T-helper 2 cell (primary cell): ENCODE measurements at regions not wholly inside any gene's neighbourhood (a gene's known extent, or its start where the extent isn't known, plus 50 kb on each side); places are given as distances from the start of the nearest gene placed in this dataset.
"Not testable (repeated sequence)": the region's sequence is repeated elsewhere in the genome, so short reads cannot be mapped to it uniquely, and the experiment has no call there.

Experiments
- DNase-seq, 5 experiments: peaks; one replicate each; pipeline versions ENCODE4 v3.0.0 to v3.0.0-alpha.2; 2012 to 2022

DNA sequence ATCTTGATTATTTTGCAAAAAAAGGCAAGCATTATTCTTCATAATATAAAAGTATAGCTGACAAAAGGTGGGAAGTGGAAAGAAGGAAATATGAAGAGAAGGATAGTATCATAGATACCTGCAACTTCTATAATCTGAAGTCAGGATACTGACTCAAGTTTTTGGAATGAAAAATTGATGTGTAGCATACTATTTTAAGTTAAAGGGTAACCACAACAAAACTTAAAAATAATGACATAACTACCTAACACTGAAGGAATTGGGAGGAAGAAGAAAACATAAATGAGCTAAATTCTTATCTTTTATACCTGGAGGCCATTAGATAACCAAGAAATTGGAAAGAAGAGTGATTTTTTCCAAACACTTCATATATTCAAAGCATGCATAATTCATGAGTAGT is 51.8 kb upstream of the TLE1 start:
- no peak for DNase-seq

DNA sequence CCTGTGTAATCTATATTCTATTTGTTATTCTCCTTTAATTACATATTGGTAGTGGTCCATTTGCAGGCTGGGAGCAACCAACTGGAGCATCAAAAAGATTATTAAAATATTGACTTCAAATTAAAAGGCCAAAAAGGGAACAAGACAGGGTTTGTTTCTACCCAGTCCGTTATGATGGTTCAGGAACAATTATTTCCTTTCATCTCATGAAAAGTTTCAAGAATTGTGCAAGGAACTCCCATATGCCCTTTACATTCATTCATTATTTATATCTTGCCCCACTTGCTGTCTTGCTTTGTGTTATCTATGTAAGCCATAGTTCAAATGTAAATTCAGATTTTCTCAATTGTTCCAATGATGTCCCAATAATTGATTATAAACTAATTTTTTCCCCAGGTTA is 58.7 kb upstream of the TLE1 start:
- no peak for DNase-seq

DNA sequence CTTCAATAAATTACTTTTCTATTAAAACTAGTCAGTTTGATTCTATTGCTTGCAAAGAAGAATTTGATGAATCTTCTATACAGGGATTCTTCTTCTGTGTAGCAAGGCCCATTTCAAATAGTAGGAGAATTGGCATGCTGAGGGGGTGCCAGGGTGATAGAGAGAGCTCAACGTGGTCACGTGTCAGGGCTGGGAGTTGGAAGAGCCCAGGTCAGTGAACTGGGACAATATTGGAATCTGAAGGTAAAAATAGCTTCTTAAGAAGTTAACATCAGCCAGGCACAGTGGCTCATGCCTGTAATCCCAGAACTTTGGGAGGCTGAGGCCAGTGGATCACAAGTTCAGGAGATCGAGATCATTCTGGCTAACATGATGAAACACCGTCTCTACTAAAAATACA is 64.1 kb upstream of the TLE1 start:
- DNase-seq, result no peak

DNA sequence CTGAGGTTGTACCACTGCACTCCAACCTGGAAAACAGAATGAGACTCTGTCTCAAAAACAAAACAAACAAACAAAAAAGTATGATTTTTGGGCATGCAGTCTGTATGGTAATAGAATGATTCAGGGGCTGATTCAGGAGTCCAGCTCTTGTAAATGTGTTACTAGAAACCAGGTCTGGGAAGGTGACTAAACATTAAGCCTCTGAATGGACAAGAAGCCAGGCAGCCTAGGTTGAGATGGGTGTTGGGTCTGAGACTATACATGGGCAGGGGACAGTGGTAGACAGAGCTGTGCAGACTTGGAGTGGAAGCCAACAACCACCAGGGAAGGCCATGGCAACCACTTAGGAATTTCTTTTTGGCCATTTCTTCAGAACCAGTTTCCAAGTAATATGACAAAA is 64.9 kb upstream of the TLE1 start:
- no peak for DNase-seq

DNA sequence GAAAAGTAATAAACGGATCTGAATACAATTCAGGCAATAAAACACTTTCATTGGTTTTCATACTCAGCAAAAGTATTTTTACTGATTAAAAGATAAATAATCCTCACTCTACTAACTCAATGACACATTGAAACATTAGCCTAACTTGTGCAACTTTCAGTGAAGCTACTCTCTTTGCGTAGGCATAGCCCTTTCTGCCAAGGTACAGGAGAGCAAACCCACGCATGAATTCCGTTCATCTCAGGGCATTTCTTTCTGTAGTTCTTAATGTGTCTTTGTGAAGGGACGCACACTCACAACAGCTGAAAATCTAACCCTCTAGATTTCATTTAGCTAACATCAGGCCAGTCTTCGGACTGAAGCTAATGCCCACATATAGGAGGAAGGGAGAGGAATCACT is 66.4 kb upstream of the TLE1 start:
- no peak for DNase-seq

DNA sequence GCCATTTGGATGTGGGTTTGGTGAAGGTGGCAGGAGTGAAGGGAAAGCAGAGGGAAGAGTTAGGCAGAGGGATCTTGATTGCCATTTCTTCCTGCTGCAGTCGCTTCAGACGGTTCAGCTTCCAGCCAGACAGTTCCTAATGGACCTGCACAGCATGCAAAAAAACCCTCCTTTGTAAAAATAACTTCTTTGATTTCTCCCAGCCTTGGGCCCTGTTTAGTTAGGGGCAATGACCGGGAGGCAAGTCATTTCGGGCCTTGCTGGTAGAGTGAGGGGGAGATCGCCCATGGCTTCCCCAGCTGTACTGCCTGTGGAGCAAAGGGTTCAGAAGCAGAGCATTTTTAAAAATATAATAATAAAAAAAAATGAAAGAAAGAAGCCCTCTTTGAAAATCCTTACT is 67.2 kb upstream of the TLE1 start:
- DNase-seq, result no peak

DNA sequence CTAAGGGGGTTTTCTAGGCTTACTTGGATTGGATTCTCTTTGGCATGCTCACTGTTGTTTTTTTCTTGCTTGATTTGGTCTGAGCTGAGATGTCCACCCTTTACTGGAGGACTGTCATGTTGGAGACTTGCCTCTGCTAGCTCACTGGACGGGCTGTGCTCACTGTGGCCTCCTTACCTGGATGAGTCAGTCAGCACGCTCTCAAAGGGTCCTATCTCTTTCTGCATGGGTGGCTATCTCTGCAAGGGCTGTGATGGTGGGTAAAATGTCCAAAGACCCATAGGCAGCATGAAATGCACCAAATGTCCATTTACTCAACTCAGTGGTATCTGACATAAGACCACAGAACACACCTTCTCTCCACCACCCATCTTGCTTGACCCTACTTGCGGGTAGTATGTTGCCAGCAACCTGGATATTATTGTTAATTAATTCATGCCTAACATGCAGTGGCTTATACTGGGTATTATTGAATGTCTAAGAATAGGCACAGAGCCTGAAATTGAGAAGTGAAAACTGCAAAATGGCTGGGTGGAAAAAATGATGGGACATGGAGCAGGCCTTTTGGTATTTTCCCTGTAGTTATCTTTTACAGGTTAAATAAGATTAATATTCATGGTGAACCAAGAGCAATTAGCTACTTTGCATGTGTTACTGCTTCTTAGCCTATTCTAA is 68.9 kb upstream of the TLE1 start:
- DNase-seq, result no peak

DNA sequence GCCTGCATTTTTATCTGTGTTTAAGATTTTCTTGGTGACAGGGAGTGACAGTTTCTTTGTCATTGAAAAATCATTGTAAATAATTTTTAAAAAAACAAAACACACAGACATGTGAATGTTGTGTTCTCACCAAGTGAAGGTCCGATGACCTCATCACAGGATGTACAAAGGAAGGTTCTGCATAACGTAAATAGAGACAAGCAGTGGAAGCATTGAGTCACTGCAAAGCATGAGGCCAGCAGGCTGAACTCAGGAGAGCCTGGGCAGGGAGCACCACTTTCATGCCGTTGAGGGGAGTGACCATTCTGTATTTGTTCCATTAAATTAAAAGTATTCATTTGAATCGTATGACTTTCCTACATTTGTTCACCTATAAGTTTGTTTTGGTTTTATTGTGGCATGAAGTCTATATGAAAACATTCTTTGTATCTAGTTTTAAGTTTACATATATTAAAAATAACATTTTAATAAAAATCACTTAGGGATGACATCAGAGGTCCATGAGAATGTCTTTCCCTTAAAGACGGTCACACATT is 70.4 kb upstream of the TLE1 start:
- DNase-seq, result no peak

DNA sequence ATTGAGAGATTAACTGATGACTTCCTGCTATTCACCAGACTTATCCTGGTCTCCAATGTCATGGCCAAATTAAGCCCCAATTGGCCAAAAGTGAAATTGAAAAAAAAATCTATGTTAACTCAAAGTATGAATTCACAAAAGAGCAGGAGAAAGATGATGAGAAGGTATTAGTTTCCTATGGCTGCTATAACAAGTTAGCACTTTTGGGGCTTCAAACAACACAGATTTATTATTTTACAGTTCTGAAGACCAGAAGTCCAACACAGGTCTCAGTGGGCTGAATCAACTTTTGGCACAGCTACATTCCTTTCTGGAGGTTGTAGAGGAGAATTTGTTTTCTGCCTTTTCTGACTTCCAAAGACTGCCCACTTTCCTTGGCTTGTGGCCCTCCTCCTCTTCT is 78.6 kb upstream of the TLE1 start:
- DNase-seq, result no peak

DNA sequence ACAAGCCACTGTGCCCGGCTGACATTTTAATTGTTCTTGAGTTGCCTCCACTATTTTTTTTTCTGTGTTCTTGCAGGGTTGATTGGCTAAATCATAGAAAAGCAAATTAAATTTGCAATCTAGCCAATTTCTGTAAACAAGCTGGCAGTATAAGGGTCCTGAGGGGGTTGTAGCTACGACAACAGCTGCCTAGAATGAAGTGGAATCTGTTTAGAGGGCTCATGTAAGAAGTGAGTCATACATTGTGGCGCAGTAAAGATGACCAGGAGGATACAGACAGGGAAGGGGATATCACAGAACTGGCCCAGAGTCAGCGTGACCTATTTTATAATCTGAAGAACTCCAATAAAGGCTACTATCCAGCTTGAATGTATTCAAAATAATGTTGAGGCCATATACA is 82.2 kb upstream of the TLE1 start:
- no peak for DNase-seq

DNA sequence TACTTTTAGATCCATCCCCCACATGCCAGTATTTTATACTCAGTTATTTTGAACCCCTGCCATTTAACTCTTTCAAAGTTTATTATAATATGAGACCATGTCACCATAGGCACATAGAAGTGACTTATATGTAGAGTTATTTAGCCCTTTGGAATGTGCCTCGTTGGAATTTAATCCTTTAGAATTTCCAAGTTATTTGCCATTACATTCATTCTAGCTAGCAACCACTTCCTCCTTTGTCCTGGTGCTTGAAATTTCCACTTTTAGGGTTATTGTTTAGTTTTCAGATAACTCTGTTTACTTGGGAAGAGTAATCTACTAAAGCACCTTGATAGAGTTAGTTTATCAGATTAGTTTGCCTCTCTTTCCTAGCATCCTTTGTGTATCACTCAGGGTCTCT is 82.8 kb upstream of the TLE1 start:
- DNase-seq, result no peak

DNA sequence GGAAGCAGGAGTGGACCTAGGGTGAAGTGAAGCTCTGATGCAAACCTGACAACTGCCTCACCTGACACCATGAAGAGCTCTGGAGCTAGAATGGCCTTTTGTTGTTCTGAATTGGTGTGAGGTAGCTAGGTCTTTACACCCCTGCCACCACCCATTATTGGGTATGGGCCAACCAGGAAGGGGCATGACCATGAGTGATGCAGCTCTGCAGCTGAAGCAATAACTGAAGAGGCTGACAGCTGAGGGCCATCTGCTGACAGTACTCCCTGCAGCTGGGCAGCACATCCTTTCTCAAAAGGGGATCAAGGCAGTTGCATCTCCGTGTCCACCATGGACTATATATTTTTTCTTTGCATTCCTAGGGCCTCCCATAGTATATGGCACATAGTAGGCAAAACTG is 87.0 kb upstream of the TLE1 start:
- DNase-seq, result no peak

DNA sequence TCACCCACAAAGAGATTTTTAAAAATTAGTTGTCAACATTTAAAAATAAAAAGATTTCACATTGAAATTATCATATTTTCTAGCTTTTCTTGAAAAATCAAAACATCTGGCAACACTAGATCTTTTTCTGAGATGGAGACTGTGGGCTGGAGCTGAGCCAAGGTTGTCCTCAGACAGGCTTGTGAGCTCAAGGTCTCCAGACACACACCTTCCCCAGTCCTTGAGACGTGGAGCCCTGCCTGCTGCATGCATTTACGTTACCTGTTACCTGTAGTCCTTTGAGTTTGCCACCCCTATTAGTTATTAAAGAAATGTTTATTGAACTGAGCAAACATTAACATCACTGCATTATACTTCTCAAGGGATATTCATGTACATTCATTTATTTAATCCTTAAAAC is 87.5 kb upstream of the TLE1 start:
- DNase-seq, result no peak

DNA sequence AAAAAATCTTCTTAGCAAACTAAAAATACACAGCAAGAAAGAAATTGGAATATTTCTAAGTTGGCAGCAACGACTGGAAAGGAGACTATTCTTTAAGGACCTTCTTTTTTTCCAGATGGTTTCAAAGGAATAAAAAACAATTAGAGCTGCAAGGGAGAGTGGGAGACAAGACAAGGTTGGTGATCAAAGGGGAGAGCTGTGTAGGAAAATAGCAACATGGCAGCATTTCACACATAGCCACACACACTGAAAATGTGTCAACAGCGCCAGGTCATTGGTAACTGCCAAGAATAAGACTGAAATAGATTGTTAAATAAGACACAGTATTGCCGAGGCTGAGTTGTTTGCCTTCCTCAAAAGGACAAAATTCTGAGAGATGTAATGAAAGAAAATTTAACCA is 88.1 kb upstream of the TLE1 start:
- no peak for DNase-seq

DNA sequence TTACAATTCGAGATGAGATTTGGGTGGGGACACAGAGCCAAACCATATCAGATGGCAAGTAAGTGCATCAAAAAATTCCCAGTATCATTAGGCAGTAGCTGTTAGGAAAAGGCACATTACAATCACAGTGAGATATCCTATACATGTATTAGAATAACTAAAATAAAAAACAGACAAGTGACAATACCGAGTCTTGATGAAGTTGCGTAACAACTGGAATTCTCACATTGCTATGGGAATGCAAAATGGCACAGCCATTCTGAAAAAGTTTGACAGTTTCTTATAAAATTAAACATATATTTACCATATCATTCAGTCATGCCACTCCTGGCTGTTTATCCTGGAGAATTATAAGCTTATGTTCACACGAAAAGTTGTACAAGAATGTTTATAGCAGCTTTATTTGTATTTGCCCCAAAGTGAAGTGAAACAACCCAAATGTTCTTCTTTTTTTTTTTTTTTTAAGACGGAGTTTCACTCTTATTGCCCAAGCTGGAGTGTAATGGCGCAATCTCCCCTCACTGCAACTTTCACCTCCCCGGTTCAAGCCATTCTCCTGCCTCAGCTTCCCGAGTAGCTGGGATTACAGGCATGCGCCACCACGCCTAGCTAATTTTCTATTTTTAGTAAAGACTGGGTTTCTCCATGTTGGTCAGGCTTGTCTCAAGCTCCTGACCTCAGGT is 93.1 kb upstream of the TLE1 start:
- DNase-seq, result no peak

DNA sequence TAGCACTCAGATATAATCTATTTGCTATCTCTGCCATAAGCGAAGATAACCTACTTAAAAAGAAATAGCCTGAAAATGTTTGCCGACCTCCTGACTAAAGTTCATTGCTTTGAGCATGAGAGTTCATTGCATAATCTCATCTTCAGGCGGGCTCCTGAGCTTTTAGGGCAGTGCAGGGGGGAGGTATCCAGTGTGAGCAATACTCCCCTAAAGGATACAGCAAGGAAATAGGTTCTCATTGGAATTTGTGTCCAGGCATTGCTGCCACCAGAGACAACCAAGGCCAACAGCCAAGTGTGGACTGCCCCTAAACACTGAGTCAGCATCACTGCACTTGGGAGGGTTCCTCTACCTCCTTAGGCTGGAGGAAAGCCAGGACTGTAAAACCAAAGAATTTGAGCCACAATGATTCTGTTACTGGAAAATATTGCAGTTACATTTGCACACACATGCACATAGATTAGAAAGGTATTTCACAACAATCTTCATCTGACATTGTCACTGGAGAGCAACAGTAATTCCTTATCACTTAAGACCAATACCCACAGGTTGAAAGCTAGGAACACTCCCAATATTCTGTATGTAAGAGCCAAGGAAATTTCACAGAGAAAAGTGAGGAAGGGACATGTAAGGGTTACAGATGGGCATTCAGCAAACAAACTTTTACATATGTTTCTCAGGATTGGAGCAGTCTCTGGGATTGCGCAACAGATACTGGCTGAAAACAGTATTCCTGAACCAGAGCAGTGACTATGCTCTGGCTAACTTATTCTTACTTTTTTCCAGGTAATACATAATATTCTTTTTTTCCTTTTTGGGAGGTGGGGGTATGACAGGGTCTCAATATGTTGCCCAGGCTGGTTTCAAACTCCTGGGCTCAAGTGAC is 98.6 kb upstream of the TLE1 start:
- no peak for DNase-seq

DNA sequence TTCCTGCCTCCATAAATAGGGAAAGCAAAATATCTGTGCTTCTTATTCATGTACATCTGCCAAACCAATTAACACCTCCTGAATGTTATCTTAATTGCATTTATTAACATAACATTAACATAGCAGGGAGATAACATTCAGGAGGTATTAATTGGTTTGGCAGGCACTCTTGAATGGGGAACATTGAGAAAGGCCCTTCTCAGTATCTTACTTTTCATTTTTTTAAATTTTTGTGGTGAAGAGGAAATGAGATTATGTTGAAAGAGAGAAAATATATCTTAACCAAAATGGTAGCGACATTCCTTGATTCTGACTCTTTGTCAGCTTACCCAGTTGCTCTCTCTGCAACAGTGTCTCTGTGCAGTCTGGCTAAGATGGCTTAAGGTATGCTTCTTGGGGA is 100.4 kb upstream of the TLE1 start:
- no peak for DNase-seq

DNA sequence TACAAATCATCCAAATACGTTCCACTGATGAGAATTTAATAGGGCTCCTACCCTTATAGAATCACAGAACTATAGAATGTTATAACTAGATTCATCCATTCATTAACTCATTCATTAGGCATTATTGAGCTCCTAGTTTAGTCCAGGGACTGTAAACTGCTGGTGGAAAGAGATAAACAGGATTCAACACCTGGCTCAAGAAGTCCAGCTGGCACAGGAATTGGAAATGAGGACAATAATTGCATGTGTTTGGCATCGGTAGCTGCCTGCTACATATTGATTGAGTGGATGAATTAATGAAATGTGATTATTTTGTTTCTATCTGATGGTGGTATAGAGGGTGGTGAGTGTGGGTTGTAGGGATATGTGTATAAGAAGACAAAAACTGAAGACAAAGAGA is 100.8 kb upstream of the TLE1 start:
- DNase-seq, result no peak

DNA sequence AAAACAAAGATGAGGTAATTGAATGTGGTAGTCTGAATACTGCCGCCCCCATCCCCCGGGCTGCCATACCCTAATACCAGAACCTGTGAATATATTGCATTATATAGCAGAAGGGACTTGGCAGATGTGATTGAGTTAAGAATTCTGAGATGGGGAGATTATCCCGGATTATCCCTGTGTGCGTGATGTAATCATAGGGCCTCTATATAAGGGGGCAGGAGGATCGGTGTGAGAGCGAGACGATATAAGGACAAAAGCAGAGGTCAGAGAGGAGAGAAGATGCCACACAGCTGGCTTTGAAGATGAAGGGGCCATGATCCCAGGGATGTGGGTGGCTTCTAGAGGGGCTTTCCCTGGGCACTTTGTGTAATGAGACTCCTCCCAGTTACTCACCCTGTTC is 101.7 kb upstream of the TLE1 start:
- no peak for DNase-seq

DNA sequence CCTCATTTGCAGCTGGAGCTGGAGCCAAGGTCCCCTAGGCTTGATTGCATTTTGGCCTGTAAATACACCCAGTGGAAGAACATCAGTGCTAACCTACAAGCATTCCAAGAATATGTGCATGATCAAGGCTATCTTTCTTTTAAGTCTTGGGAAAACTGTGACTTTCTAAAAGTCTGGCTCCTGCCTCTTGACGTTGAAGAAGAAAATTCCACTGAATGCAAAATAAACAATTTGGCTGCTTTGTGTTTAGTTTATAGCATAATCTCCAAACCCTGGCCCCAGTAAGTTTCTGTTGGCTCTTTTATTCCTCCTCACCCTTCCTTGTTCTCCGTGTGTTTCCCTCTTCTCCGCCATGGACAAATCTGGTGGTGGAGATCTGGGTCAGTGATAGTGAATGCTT is 109.3 kb upstream of the TLE1 start:
- no peak for DNase-seq

DNA sequence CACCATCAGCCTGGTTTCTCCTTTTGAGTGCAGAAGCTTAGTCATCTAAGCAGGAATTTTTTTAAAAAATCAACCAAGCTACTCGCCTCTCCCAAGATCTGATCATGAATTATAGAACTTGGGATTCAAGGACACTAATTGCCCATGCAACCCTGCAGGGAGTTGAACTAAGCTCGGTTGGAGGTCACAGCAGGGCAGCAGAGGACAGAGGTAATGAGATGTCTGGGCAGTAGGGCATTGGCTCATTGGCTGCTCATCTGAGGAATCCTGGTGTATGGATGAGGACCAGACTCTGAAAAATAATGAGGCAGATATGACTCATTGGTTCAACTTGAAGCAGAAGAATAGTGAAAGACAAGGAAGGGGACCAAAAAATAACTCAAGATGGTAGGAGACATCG is 111.8 kb upstream of the TLE1 start:
- no peak for DNase-seq

DNA sequence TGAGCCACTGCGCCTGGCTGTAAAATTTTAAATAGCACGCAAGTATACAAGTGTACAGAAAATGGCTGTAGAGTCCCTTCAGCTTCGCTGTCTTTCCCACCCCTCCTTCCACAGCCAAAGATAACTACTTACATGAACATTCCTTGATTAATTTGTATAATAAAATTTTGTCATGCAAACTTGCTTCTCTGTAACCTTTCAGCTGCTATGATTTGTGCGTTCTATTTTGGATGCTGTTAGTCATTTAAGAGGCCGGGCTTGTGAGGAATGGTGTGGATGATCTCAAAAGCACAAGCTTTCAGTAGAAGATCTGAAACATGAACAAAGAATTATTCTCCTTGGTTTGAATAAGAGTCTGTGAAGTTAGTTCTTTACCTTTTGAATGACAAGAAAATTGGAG is 115.0 kb upstream of the TLE1 start:
- DNase-seq, result no peak

DNA sequence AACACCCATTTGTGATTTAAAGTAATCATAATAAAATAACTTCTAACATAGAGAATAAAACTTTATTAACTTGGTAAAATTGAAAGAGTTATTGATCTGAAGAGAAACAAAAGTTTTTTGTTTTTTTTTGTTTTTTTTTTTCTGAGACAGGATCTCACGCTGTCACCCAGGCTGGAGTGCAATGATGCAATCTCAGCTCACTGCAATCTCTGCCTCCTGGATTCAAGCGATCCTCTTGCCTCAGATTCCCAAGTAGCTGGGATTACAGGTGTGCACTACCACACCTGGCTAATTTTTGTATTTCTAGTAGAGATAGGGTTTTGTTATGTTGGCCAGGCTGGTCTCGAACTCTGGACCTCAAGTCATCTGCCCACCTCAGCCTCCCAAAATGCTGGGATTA is 116.5 kb upstream of the SPATA31D4 start:
- not testable (repeated sequence) for DNase-seq

DNA sequence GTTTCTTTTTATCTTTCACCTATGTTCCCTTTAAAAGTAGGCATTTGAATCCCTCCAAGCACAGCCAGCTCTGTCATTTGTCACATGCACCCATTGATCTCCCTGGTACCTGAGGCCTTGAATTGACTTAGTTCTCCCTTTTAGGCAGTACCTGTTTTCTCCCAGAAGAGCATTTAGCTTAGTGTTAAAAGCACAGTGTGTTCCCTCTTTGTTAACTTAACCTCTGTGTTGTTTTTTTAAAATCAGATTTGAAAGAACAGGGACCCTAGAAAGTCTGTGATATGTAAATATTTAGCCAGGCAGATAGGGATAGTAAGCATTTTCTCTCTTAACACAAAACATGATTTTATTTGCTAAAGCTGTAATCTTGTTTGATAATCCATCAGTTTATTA is 113.8 kb upstream of the SPATA31D4 start:
- DNase-seq, result no peak
